ENCODE measurements at regions not wholly inside any gene's neighbourhood (a gene's known extent, or its start where the extent isn't known, plus 50 kb on each side); places are given as distances from the start of the nearest gene placed in this dataset.

DNA sequence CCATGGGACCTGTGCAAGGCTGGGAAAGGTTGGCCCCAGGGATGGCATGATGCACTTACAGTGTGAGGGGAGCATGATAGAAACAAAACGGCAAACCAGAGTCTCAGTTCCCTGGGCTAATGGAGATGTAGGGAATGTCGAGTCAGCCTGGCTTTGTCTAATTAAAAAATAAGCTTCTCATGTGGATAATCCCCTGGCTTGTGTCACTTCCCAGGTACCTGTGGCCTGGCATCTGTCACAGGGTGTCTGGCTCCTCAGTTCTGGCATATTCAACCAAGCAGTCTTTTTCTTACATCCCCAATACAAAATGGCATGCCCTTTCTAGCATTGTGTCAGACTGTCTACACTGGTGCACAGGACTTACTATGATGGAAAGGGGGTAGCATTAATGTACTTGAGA is 261.4 kb downstream of the GRIN2B start:
- H3K4me3 ChIP-seq (replicated peaks in 1 of 3; ENCODE audit: insufficient read depth in 1 of 3, low read depth in 2 of 3, low read length in 3 of 3): no peak overlapping the region
- in situ Hi-C loops (cut with HindIII; ENCODE audit: extremely low pct_ligation_motif_present, low pct_unique_long_range_greater_than_20kb) (no loop called here), intact Hi-C loops (cut with micrococcal nuclease; ENCODE audit: unreplicated experiment) (no loop called here)
- H3K27ac ChIP-seq (ENCODE audit: extremely low read length, insufficient read depth, low read length): no peak overlapping the region
- POLR2A ChIA-PET: no interaction called here
- FAIRE-seq (no peak), ATAC-seq (no peak), DNase-seq (ENCODE audit: low spot score) (no peak)
- no peak overlapping the region for H2AFZ ChIP-seq (ENCODE audit: low read length)
- CTCF ChIA-PET (ENCODE audit: low intra/inter-chr PET ratio, low total read pairs): no interaction called here
- H3K4me1 ChIP-seq (ENCODE audit: insufficient read depth, low read length): no peaks in the 10 kb centered on the region
- no peak overlapping the region for H3K9ac ChIP-seq (ENCODE audit: insufficient read depth, low read depth, low read length)
- TF ChIP-seq, protein P1, sequence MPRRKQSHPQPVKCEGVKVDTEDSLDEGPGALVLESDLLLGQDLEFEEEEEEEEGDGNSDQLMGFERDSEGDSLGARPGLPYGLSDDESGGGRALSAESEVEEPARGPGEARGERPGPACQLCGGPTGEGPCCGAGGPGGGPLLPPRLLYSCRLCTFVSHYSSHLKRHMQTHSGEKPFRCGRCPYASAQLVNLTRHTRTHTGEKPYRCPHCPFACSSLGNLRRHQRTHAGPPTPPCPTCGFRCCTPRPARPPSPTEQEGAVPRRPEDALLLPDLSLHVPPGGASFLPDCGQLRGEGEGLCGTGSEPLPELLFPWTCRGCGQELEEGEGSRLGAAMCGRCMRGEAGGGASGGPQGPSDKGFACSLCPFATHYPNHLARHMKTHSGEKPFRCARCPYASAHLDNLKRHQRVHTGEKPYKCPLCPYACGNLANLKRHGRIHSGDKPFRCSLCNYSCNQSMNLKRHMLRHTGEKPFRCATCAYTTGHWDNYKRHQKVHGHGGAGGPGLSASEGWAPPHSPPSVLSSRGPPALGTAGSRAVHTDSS (CRISPR knock-in tag; conservative IDR thresholded peaks at IDR 0.05): no peak
- TF ChIP-seq HMGA1 (CRISPR knock-in tag; conservative IDR thresholded peaks at IDR 0.05) (no peak), GZF1 (CRISPR knock-in tag; IDR thresholded peaks at IDR 0.05) (no peak), HMGXB4 (CRISPR knock-in tag; IDR thresholded peaks at IDR 0.05; ENCODE audit: borderline replicate concordance in 1 of 2, low read depth in 1 of 2) (no peak)
- TF ChIP-seq, protein P2, sequence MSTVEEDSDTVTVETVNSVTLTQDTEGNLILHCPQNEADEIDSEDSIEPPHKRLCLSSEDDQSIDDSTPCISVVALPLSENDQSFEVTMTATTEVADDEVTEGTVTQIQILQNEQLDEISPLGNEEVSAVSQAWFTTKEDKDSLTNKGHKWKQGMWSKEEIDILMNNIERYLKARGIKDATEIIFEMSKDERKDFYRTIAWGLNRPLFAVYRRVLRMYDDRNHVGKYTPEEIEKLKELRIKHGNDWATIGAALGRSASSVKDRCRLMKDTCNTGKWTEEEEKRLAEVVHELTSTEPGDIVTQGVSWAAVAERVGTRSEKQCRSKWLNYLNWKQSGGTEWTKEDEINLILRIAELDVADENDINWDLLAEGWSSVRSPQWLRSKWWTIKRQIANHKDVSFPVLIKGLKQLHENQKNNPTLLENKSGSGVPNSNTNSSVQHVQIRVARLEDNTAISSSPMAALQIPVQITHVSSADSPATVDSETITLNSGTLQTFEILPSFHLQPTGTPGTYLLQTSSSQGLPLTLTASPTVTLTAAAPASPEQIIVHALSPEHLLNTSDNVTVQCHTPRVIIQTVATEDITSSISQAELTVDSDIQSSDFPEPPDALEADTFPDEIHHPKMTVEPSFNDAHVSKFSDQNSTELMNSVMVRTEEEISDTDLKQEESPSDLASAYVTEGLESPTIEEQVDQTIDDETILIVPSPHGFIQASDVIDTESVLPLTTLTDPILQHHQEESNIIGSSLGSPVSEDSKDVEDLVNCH (CRISPR knock-in tag; IDR thresholded peaks at IDR 0.05): no peak
- TF ChIP-seq, protein P3, sequence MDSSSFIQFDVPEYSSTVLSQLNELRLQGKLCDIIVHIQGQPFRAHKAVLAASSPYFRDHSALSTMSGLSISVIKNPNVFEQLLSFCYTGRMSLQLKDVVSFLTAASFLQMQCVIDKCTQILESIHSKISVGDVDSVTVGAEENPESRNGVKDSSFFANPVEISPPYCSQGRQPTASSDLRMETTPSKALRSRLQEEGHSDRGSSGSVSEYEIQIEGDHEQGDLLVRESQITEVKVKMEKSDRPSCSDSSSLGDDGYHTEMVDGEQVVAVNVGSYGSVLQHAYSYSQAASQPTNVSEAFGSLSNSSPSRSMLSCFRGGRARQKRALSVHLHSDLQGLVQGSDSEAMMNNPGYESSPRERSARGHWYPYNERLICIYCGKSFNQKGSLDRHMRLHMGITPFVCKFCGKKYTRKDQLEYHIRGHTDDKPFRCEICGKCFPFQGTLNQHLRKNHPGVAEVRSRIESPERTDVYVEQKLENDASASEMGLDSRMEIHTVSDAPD (CRISPR knock-in tag; IDR thresholded peaks at IDR 0.05): no peak
- no TSS peak for BruUV-seq (replicated peaks)
- H3K9me3 ChIP-seq (ENCODE audit: low read length): no peaks in the 10 kb centered on the region
- WGBS (ENCODE audit: low lambda C conversion rate): 0% methylated on average over 2 of the region's 2 CpGs
- H3K27me3 ChIP-seq (ENCODE audit: control insufficient read depth in 1 of 2, insufficient read depth in 2 of 2, low read length in 2 of 2): no peaks in the 10 kb centered on the region
- no peak overlapping the region for H3K4me2 ChIP-seq (ENCODE audit: low read depth, low read length)
- H3K79me2 ChIP-seq (ENCODE audit: insufficient read depth, low read length): no peaks in the 10 kb centered on the region
- H3K36me3 ChIP-seq (replicated peaks in 1 of 2; ENCODE audit: control insufficient read depth in 1 of 2, insufficient read depth in 2 of 2, low read length in 2 of 2): no peaks in the 10 kb centered on the region
- no peaks in the 10 kb centered on the region for H4K20me1 ChIP-seq (ENCODE audit: insufficient read depth, low read length)

Measured in HepG2 (cell line).